ENCODE measurements at regions not wholly inside any gene's neighbourhood (a gene's known extent, or its start where the extent isn't known, plus 50 kb on each side); places are given as distances from the start of the nearest gene placed in this dataset.

DNA sequence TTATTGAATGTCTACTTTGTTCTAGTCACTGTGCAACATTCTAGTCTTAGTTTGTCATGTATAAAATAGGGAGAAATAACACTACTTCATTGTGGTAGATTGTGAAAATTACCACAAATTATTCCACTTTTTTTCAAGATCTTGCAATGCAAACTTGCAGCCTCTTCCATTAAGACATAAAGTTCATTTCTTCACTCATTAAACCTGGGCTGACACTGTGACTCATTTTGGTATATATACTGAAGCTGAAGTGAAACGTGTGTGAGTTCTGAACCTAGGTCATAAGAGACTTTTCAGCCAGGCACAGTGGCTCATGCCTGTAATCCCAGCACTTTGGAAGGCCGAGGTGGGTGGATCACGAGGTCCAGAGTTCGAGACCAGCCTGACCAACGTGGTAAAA lies 329.0 kb downstream of the BCKDHB start:
- 91% methylated on average over 5 of the region's 5 CpGs for WGBS

DNA sequence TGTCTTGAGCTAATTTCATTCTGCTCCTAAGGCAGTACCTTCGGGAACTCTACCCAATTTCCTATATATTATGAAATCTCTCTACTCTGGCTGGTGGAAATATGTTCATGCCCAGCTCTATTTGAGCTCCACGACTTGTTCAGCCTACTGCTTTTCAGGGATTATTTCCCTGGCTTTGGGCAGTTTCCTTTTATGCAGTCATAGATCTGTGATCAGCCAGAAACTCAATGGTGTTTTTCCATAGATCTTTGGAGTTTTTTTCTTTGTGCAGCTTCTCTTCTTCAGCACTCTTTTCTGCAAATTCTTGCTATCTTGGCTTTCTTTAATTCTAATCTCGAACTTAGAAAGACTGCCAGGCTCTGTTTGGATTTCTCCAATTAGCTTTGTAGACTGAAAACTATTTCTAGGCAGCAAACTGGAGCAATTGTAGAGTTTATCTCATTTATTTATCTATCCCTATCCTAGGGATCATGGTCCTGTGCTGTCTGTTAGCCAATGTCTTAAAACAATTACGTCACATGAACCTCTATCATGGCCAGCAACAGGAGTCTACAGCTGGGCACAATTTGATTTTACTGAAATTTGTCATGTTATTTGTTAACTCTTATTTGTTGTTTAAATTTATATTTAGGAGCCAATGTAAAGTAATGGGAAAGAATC lies 328.4 kb downstream of the BCKDHB start:
- TF ChIP-seq JUND (IDR thresholded peaks at IDR 0.05) (no peak), FOXA1 (IDR thresholded peaks at IDR 0.05) (no peak), RAD21 (IDR thresholded peaks at IDR 0.05) (no peak), HNF4A (conservative IDR thresholded peaks at IDR 0.05) (no peak), GABPA (IDR thresholded peaks at IDR 0.05 in 1 of 2, conservative IDR thresholded peaks at IDR 0.05 in 1 of 2) (no peak), HNF4G (IDR thresholded peaks at IDR 0.05) (no peak)
- no peak overlapping the region for H3K4me3 ChIP-seq (ENCODE audit: low read depth in 1 of 3, low read length in 3 of 3)
- no peak for DNase-seq (ENCODE audit: low spot score)
- H3K36me3 ChIP-seq (ENCODE audit: control insufficient read depth in 4 of 4, insufficient read depth in 3 of 4, low read depth in 1 of 4, low read length in 3 of 4): no peaks in the 10 kb centered on the region
- no peak overlapping the region for H3K27ac ChIP-seq (ENCODE audit: low read depth in 1 of 2, low read length in 2 of 2)
- H3K9ac ChIP-seq (ENCODE audit: low read depth in 1 of 2, low read length in 2 of 2): no peak overlapping the region
- 81% methylated on average over 4 of the region's 4 CpGs for WGBS
- H3K4me1 ChIP-seq (ENCODE audit: control insufficient read depth in 4 of 4, insufficient read depth in 4 of 4, low read length in 3 of 4): no peaks in the 10 kb centered on the region
- no peaks in the 10 kb centered on the region for H3K27me3 ChIP-seq (ENCODE audit: control insufficient read depth in 4 of 4, insufficient read depth in 4 of 4, low read length in 3 of 4)
- no peaks in the 10 kb centered on the region for H3K9me3 ChIP-seq (ENCODE audit: control insufficient read depth in 4 of 4, low read length in 3 of 4)

More for the DNA sequence above, 329.0 kb downstream of the BCKDHB start:
- H3K4me1 ChIP-seq (ENCODE audit: control insufficient read depth in 4 of 4, insufficient read depth in 4 of 4, low read length in 3 of 4): no peaks in the 10 kb centered on the region
- H3K36me3 ChIP-seq (ENCODE audit: control insufficient read depth in 4 of 4, insufficient read depth in 3 of 4, low read depth in 1 of 4, low read length in 3 of 4): no peaks in the 10 kb centered on the region
- H3K9me3 ChIP-seq (ENCODE audit: control insufficient read depth in 4 of 4, low read length in 3 of 4): no peaks in the 10 kb centered on the region
- TF ChIP-seq, protein P1, sequence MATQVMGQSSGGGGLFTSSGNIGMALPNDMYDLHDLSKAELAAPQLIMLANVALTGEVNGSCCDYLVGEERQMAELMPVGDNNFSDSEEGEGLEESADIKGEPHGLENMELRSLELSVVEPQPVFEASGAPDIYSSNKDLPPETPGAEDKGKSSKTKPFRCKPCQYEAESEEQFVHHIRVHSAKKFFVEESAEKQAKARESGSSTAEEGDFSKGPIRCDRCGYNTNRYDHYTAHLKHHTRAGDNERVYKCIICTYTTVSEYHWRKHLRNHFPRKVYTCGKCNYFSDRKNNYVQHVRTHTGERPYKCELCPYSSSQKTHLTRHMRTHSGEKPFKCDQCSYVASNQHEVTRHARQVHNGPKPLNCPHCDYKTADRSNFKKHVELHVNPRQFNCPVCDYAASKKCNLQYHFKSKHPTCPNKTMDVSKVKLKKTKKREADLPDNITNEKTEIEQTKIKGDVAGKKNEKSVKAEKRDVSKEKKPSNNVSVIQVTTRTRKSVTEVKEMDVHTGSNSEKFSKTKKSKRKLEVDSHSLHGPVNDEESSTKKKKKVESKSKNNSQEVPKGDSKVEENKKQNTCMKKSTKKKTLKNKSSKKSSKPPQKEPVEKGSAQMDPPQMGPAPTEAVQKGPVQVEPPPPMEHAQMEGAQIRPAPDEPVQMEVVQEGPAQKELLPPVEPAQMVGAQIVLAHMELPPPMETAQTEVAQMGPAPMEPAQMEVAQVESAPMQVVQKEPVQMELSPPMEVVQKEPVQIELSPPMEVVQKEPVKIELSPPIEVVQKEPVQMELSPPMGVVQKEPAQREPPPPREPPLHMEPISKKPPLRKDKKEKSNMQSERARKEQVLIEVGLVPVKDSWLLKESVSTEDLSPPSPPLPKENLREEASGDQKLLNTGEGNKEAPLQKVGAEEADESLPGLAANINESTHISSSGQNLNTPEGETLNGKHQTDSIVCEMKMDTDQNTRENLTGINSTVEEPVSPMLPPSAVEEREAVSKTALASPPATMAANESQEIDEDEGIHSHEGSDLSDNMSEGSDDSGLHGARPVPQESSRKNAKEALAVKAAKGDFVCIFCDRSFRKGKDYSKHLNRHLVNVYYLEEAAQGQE (IDR thresholded peaks at IDR 0.05): no peak
- TF ChIP-seq, protein P2, sequence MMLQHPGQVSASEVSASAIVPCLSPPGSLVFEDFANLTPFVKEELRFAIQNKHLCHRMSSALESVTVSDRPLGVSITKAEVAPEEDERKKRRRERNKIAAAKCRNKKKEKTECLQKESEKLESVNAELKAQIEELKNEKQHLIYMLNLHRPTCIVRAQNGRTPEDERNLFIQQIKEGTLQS (IDR thresholded peaks at IDR 0.05): no peak
- TF ChIP-seq RXRA (IDR thresholded peaks at IDR 0.05) (no peak), EGR1 (IDR thresholded peaks at IDR 0.05; ENCODE audit: low read depth in 2 of 2) (no peak), NR2F2 (IDR thresholded peaks at IDR 0.05) (no peak), HNF4G (IDR thresholded peaks at IDR 0.05) (no peak), FOXA1 (IDR thresholded peaks at IDR 0.05) (no peak), GABPA (IDR thresholded peaks at IDR 0.05 in 1 of 2, conservative IDR thresholded peaks at IDR 0.05 in 1 of 2) (no peak)
- DNase-seq (ENCODE audit: low spot score): no peak
- no peak overlapping the region for H3K4me3 ChIP-seq (ENCODE audit: low read depth in 1 of 3, low read length in 3 of 3)
- H3K9ac ChIP-seq (ENCODE audit: low read depth in 1 of 2, low read length in 2 of 2): no peak overlapping the region
- H3K27ac ChIP-seq (ENCODE audit: low read depth in 1 of 2, low read length in 2 of 2): no peak overlapping the region
- no peaks in the 10 kb centered on the region for H3K27me3 ChIP-seq (ENCODE audit: control insufficient read depth in 4 of 4, insufficient read depth in 4 of 4, low read length in 3 of 4)

DNA sequence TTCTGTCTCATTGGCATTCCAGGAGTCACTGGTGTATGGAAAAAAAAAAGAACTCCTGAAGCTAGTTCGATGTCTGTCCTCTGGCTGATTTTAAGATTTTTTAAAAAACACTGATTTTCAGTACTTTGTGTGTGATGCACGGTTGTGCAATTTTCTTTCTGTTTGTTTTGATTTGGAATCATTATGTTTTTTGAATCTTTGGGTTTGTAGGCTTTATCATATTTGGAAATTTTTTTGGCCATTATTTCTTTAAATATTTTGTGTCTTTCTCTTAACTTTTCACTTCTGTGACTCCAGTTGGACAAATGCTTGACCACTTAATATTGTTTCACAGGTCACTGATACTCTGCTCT lies 327.2 kb downstream of the BCKDHB start:
- DNase-seq (ENCODE audit: low spot score): no peak
- Histone ChIP-seq H3K27me3 (ENCODE audit: control insufficient read depth in 4 of 4, insufficient read depth in 4 of 4, low read length in 3 of 4) (no peaks in the 10 kb centered on the region), H3K9me3 (ENCODE audit: control insufficient read depth in 4 of 4, low read length in 3 of 4) (no peaks in the 10 kb centered on the region), H3K27ac (ENCODE audit: low read depth in 1 of 2, low read length in 2 of 2) (no peak overlapping the region), H3K36me3 (ENCODE audit: control insufficient read depth in 4 of 4, insufficient read depth in 3 of 4, low read depth in 1 of 4, low read length in 3 of 4) (no peaks in the 10 kb centered on the region), H3K9ac (ENCODE audit: low read depth in 1 of 2, low read length in 2 of 2) (no peak overlapping the region), H3K4me3 (ENCODE audit: low read depth in 1 of 3, low read length in 3 of 3) (no peak overlapping the region), H3K4me1 (ENCODE audit: control insufficient read depth in 4 of 4, insufficient read depth in 4 of 4, low read length in 3 of 4) (no peaks in the 10 kb centered on the region)
- TF ChIP-seq, protein P3, sequence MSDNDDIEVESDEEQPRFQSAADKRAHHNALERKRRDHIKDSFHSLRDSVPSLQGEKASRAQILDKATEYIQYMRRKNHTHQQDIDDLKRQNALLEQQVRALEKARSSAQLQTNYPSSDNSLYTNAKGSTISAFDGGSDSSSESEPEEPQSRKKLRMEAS (IDR thresholded peaks at IDR 0.05): no peak
- TF ChIP-seq, protein P1 (IDR thresholded peaks at IDR 0.05): no peak
- TF ChIP-seq HNF4A (conservative IDR thresholded peaks at IDR 0.05) (no peak), YY1 (IDR thresholded peaks at IDR 0.05) (no peak), RAD21 (IDR thresholded peaks at IDR 0.05) (no peak), EGR1 (IDR thresholded peaks at IDR 0.05; ENCODE audit: low read depth in 2 of 2) (no peak), TAF1 (conservative IDR thresholded peaks at IDR 0.05) (no peak), FOXA2 (IDR thresholded peaks at IDR 0.05) (no peak), RXRA (IDR thresholded peaks at IDR 0.05) (no peak)
- TF ChIP-seq, protein P4, sequence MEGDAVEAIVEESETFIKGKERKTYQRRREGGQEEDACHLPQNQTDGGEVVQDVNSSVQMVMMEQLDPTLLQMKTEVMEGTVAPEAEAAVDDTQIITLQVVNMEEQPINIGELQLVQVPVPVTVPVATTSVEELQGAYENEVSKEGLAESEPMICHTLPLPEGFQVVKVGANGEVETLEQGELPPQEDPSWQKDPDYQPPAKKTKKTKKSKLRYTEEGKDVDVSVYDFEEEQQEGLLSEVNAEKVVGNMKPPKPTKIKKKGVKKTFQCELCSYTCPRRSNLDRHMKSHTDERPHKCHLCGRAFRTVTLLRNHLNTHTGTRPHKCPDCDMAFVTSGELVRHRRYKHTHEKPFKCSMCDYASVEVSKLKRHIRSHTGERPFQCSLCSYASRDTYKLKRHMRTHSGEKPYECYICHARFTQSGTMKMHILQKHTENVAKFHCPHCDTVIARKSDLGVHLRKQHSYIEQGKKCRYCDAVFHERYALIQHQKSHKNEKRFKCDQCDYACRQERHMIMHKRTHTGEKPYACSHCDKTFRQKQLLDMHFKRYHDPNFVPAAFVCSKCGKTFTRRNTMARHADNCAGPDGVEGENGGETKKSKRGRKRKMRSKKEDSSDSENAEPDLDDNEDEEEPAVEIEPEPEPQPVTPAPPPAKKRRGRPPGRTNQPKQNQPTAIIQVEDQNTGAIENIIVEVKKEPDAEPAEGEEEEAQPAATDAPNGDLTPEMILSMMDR (IDR thresholded peaks at IDR 0.05; ENCODE audit: low read depth, low read length, missing input control): no peak
- WGBS: 83% methylated on average over 2 of the region's 2 CpGs
